OCI-LY3 (cell line): ENCODE measurements at regions not wholly inside any gene's neighbourhood (a gene's known extent, or its start where the extent isn't known, plus 50 kb on each side); places are given as distances from the start of the nearest gene placed in this dataset.

ENCODE experiments used
- H2AFZ ChIP-seq: fragments of 200-600, 300-600 bp; shearing (Covaris generic); 2 replicates; pipeline ENCODE4 v1.6.0; 2014; ENCODE audit warnings: antibody characterized with exemption, low read depth, low read length
- H3K27ac ChIP-seq: fragments of 200-600, 300-600 bp; sonication (generic); 2 replicates; pipeline ENCODE4 v1.5.1; 2014; ENCODE audit warnings: mild to moderate bottlenecking, low read length, moderate library complexity, mixed read lengths
- H3K27me3 ChIP-seq: fragments of 200-600, 300-600 bp; sonication (generic); 2 replicates; pipeline ENCODE4 v1.6.1; 2014; ENCODE audit warnings: low read depth, low read length, mixed read lengths
- H3K36me3 ChIP-seq: fragments of 200-600, 300-600 bp; sonication (generic); replicated peaks from 2 replicates; pipeline ENCODE3; 2014; ENCODE audit warnings: low read depth, low read length, mixed read lengths
- H3K4me1 ChIP-seq: fragments of 300-600, 200-600 bp; sonication (generic); 2 replicates; pipeline ENCODE4 v1.6.1; 2014; ENCODE audit warnings: low read length, mixed read lengths
- H3K4me2 ChIP-seq: fragments of 200-600, 300-600 bp; sonication (generic); 2 replicates; pipeline ENCODE4 v1.6.1; 2014; ENCODE audit warnings: low read length, mixed read lengths
- H3K4me3 ChIP-seq: fragments of 300-600, 200-600 bp; sonication (generic); 2 replicates; pipeline ENCODE4 v1.5.1; 2014; ENCODE audit warnings: antibody characterized with exemption, mild to moderate bottlenecking, low read length, moderate library complexity
- H3K79me2 ChIP-seq: fragments of 300-600, 200-600 bp; shearing (Covaris generic); 2 replicates; pipeline ENCODE4 v1.6.1; 2014; ENCODE audit warnings: mild to moderate bottlenecking, low read length, mixed read lengths
- H3K9ac ChIP-seq: fragments of 300-600, 200-600 bp; shearing (Covaris generic); 2 replicates; pipeline ENCODE4 v1.6.0; 2014; ENCODE audit warnings: mild to moderate bottlenecking, low read length, moderate library complexity
- H3K9me3 ChIP-seq: fragments of 200-600, 300-600 bp; shearing (Covaris generic); 2 replicates; pipeline ENCODE4 v1.6.1; 2014; ENCODE audit warnings: low read length, mixed read lengths; ENCODE audit not compliant: insufficient read depth
- H4K20me1 ChIP-seq: fragments of 200-600, 300-600 bp; sonication (generic); 2 replicates; pipeline ENCODE4 v1.6.1; 2016; ENCODE audit warnings: low read length, mixed read lengths; ENCODE audit not compliant: insufficient read depth
- EZH2phosphoT487 ChIP-seq: fragments of 200-600 bp; shearing (Covaris generic); IDR thresholded peaks from 2 replicates; pipeline ENCODE4 v1.6.1; 2018; ENCODE audit warnings: antibody characterized with exemption, mixed run types, low read depth
- TF ChIP-seq, protein P1 (sequence below): fragments of 200-600, 300-600 bp; sonication (generic); IDR thresholded peaks from 2 replicates; pipeline ENCODE4 v1.5.1; 2014; ENCODE audit warnings: antibody characterized with exemption, low read length, low read depth

- Histone ChIP-seq H3K27ac (no peak overlapping the region), H3K9me3 (no peaks in the 10 kb centered on the region), H3K4me3 (no peak overlapping the region), H4K20me1 (no peaks in the 10 kb centered on the region), H3K4me1 (no peaks in the 10 kb centered on the region), H3K79me2 (no peaks in the 10 kb centered on the region), H3K9ac (no peak overlapping the region), H3K4me2 (no peak overlapping the region), H3K27me3 (no peaks in the 10 kb centered on the region), H2AFZ (no peak overlapping the region), H3K36me3 (no peaks in the 10 kb centered on the region)
- no peak for TF ChIP-seq EZH2phosphoT487
- TF ChIP-seq, protein P1, sequence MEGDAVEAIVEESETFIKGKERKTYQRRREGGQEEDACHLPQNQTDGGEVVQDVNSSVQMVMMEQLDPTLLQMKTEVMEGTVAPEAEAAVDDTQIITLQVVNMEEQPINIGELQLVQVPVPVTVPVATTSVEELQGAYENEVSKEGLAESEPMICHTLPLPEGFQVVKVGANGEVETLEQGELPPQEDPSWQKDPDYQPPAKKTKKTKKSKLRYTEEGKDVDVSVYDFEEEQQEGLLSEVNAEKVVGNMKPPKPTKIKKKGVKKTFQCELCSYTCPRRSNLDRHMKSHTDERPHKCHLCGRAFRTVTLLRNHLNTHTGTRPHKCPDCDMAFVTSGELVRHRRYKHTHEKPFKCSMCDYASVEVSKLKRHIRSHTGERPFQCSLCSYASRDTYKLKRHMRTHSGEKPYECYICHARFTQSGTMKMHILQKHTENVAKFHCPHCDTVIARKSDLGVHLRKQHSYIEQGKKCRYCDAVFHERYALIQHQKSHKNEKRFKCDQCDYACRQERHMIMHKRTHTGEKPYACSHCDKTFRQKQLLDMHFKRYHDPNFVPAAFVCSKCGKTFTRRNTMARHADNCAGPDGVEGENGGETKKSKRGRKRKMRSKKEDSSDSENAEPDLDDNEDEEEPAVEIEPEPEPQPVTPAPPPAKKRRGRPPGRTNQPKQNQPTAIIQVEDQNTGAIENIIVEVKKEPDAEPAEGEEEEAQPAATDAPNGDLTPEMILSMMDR = no peak
These were observed 322.5 kb upstream of the SORL1-AS1 start for GRCh38 chr11:121775276-121775675.

- Histone ChIP-seq H3K4me3 (no peak overlapping the region), H3K4me1 (no peaks in the 10 kb centered on the region; the same call in 1 of the 2 replicates), H3K9ac (no peak overlapping the region), H3K27ac (no peak overlapping the region), H3K27me3 (no peaks in the 10 kb centered on the region), H3K9me3 (no peaks in the 10 kb centered on the region), H2AFZ (no peak overlapping the region), H3K79me2 (no peaks in the 10 kb centered on the region), H3K36me3 (no peaks in the 10 kb centered on the region), H3K4me2 (no peak overlapping the region), H4K20me1 (no peaks in the 10 kb centered on the region)
- no peak for TF ChIP-seq EZH2phosphoT487
- TF ChIP-seq, protein P1 = no peak
These were observed 320.3 kb upstream of the SORL1-AS1 start for GRCh38 chr11:121773076-121773475.

- no peaks in the 10 kb centered on the region for H3K79me2 ChIP-seq
These were observed 318.3 kb upstream of the SORL1-AS1 start for GRCh38 chr11:121770939-121771595.

GRCh38 chr11:121769191-121769590, 316.4 kb upstream of the SORL1-AS1 start:
- Histone ChIP-seq H3K4me3 (no peak overlapping the region), H3K27ac (no peak overlapping the region)
- TF ChIP-seq, protein P1 = no peak
- no peak for TF ChIP-seq EZH2phosphoT487

More at GRCh38 chr11:121770939-121771595, 318.3 kb upstream of the SORL1-AS1 start:
- no peak overlapping the region for H2AFZ ChIP-seq
- H3K9me3 ChIP-seq = no peaks in the 10 kb centered on the region
- H3K27me3 ChIP-seq = no peaks in the 10 kb centered on the region
- TF ChIP-seq, protein P1 = no peak
- no peak for TF ChIP-seq EZH2phosphoT487
- no peaks in the 10 kb centered on the region for H4K20me1 ChIP-seq
- H3K9ac ChIP-seq = no peak overlapping the region
- peaks cover 17% of the 10 kb centered on the region for H3K4me1 ChIP-seq
- H3K27ac ChIP-seq = no peak overlapping the region
- H3K36me3 ChIP-seq = no peaks in the 10 kb centered on the region
- H3K4me3 ChIP-seq = no peak overlapping the region
- H3K4me2 ChIP-seq = no peak overlapping the region

More at GRCh38 chr11:121769191-121769590, 316.4 kb upstream of the SORL1-AS1 start:
- no peak overlapping the region for H3K9ac ChIP-seq
- no peaks in the 10 kb centered on the region for H4K20me1 ChIP-seq
- H3K79me2 ChIP-seq = no peaks in the 10 kb centered on the region
- H3K27me3 ChIP-seq = no peaks in the 10 kb centered on the region
- no peak overlapping the region for H2AFZ ChIP-seq
- peaks cover 19% of the 10 kb centered on the region for H3K4me1 ChIP-seq
- H3K9me3 ChIP-seq = no peaks in the 10 kb centered on the region
- no peaks in the 10 kb centered on the region for H3K36me3 ChIP-seq
- no peak overlapping the region for H3K4me2 ChIP-seq
